Suprapubic skin (tissue), 4 donors: ENCODE measurements at regions not wholly inside any gene's neighbourhood (a gene's known extent, or its start where the extent isn't known, plus 50 kb on each side); places are given as distances from the start of the nearest gene placed in this dataset.

ENCODE experiments used
- POLR2A ChIP-seq, 2 donors: fragments of 450-650 bp; IDR thresholded peaks; one replicate each; pipeline ENCODE4 v1.6.1; 2017; ENCODE audit warnings: antibody characterized with exemption in 2 of 2, mild to moderate bottlenecking in 2 of 2, moderate library complexity in 2 of 2
- POLR2AphosphoS5 ChIP-seq, 3 donors: sonication (generic); formaldehyde crosslinking; IDR thresholded peaks; one replicate each; pipeline ENCODE4 v1.6.1; 2017; ENCODE audit warnings: antibody characterized with exemption in 3 of 3

- TF ChIP-seq POLR2AphosphoS5 (IDR thresholded peaks at IDR 0.05), result no peak
- TF ChIP-seq POLR2A (IDR thresholded peaks at IDR 0.05), result no peak
Measured at GRCh38 chr14:104504172-104504735, 75.3 kb upstream of the C14orf180 start.
